H1 (cell line): ENCODE measurements at regions not wholly inside any gene's neighbourhood (a gene's known extent, or its start where the extent isn't known, plus 50 kb on each side); places are given as distances from the start of the nearest gene placed in this dataset.

ENCODE experiments used
- ATF2 ChIP-seq: IDR thresholded peaks from 2 replicates; pipeline ENCODE4 v1.6.1; 2012; ENCODE audit warnings: low read length, inconsistent platforms
- CTCF ChIP-seq, 3 experiments: IDR thresholded peaks; 1 replicate in 2 of 3; 2 replicates in 1 of 3; pipeline versions ENCODE4 v1.5.1 to v1.6.1; 2011; ENCODE audit warnings: low read length in 3 of 3, mild to moderate bottlenecking in 3 of 3, inconsistent platforms in 2 of 3, low read depth in 1 of 3, moderate library complexity in 1 of 3; ENCODE audit not compliant: insufficient read depth in 1 of 3; ENCODE audit errors: control extremely low read depth in 1 of 3
- EZH2 ChIP-seq: fragments of 200-600 bp; sonication (generic); IDR thresholded peaks from 2 replicates; pipeline ENCODE4 v1.7.1; 2012; ENCODE audit warnings: low read depth, mild to moderate bottlenecking, moderate library complexity, low read length, inconsistent platforms; ENCODE audit not compliant: severe bottlenecking
- FOSL1 ChIP-seq: IDR thresholded peaks from 2 replicates; pipeline ENCODE4 v1.6.1; 2011; ENCODE audit warnings: mild to moderate bottlenecking, low read depth, low read length, moderate library complexity; ENCODE audit not compliant: insufficient read depth
- MAFK ChIP-seq: IDR thresholded peaks from 2 replicates; pipeline ENCODE4 v1.6.1; 2012; ENCODE audit warnings: low read depth, mild to moderate bottlenecking, improper control_type of control experiment, low read length
- NANOG ChIP-seq: IDR thresholded peaks from 2 replicates; pipeline ENCODE4 v1.6.1; 2011; ENCODE audit warnings: low read length, low read depth, mild to moderate bottlenecking, inconsistent platforms; ENCODE audit not compliant: insufficient read depth, poor library complexity, severe bottlenecking
- POLR2A ChIP-seq, 2 experiments: IDR thresholded peaks; 1 replicate in 1 of 2; 2 replicates in 1 of 2; pipeline ENCODE4 v1.6.1; 2011; ENCODE audit warnings: low read depth in 2 of 2, low read length in 2 of 2, mild to moderate bottlenecking in 2 of 2; ENCODE audit errors: control extremely low read depth in 1 of 2
- SP1 ChIP-seq: IDR thresholded peaks from 2 replicates; pipeline ENCODE4 v1.6.1; 2011; ENCODE audit warnings: low read depth, low read length
- TAF1 ChIP-seq: IDR thresholded peaks from 2 replicates; pipeline ENCODE4 v1.6.1; 2011; ENCODE audit warnings: mild to moderate bottlenecking, low read depth, low read length
- TF ChIP-seq, protein P1 (sequence below): IDR thresholded peaks from 2 replicates; pipeline ENCODE4 v1.6.1; 2011; ENCODE audit warnings: low read length, improper control_type of control experiment

GRCh38 chr12:20213723-20214625 lies 154.4 kb upstream of the PDE3A start:
- no peak for TF ChIP-seq CTCF (IDR thresholded peaks at IDR 0.05; ENCODE audit: control extremely low read depth in 1 of 3, insufficient read depth in 1 of 3, low read depth in 1 of 3, low read length in 3 of 3)
- TF ChIP-seq ATF2, result no peak
- TF ChIP-seq, protein P1, sequence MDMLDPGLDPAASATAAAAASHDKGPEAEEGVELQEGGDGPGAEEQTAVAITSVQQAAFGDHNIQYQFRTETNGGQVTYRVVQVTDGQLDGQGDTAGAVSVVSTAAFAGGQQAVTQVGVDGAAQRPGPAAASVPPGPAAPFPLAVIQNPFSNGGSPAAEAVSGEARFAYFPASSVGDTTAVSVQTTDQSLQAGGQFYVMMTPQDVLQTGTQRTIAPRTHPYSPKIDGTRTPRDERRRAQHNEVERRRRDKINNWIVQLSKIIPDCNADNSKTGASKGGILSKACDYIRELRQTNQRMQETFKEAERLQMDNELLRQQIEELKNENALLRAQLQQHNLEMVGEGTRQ, result no peak
- no peak for TF ChIP-seq SP1
- TF ChIP-seq POLR2A (IDR thresholded peaks at IDR 0.05; ENCODE audit: control extremely low read depth in 1 of 2, low read depth in 2 of 2, low read length in 2 of 2), result no peak
- TF ChIP-seq NANOG, result no peak
- TF ChIP-seq EZH2, result no peak
- TF ChIP-seq MAFK, result no peak
- TF ChIP-seq FOSL1, result no peak
- TF ChIP-seq TAF1, result no peak
